ENCODE measurements at regions not wholly inside any gene's neighbourhood (a gene's known extent, or its start where the extent isn't known, plus 50 kb on each side); places are given as distances from the start of the nearest gene placed in this dataset.

DNA sequence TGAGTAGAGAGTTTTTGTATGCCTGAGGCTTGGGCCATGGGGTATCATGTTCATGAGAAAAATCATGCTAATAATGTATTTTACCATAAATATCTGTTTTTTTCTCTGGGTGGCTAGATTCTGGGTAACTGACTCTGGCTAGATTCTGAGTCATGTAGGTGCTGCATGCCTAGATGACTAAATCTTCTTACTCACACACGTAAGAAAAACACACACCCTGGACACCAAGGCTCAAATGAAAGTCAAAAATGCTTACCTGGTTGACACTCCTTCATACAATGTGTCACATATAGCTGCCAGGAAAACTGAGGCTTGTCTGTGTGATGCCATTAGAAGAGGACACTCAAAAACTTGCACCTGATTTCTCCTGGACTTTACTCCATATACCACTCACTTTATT, 597.4 kb upstream of the SLITRK1 start:
- TF ChIP-seq, protein P1, sequence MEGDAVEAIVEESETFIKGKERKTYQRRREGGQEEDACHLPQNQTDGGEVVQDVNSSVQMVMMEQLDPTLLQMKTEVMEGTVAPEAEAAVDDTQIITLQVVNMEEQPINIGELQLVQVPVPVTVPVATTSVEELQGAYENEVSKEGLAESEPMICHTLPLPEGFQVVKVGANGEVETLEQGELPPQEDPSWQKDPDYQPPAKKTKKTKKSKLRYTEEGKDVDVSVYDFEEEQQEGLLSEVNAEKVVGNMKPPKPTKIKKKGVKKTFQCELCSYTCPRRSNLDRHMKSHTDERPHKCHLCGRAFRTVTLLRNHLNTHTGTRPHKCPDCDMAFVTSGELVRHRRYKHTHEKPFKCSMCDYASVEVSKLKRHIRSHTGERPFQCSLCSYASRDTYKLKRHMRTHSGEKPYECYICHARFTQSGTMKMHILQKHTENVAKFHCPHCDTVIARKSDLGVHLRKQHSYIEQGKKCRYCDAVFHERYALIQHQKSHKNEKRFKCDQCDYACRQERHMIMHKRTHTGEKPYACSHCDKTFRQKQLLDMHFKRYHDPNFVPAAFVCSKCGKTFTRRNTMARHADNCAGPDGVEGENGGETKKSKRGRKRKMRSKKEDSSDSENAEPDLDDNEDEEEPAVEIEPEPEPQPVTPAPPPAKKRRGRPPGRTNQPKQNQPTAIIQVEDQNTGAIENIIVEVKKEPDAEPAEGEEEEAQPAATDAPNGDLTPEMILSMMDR (IDR thresholded peaks at IDR 0.05; ENCODE audit: low read depth, low read length) = no peak
- no peak for TF ChIP-seq EZH2phosphoT487 (IDR thresholded peaks at IDR 0.05; ENCODE audit: low read depth)
